HG02970 (cell line): ENCODE measurements at regions not wholly inside any gene's neighbourhood (a gene's known extent, or its start where the extent isn't known, plus 50 kb on each side); places are given as distances from the start of the nearest gene placed in this dataset.

Experiments used
- ATAC-seq: cut with Tn5 transposase; IDR thresholded peaks from one replicate; pipeline ENCODE4 v1.9.1; 2021; ENCODE audit warnings: mild to moderate bottlenecking, moderate library complexity, moderate number of reproducible peaks; ENCODE audit not compliant: unreplicated experiment, low FRiP score

DNA sequence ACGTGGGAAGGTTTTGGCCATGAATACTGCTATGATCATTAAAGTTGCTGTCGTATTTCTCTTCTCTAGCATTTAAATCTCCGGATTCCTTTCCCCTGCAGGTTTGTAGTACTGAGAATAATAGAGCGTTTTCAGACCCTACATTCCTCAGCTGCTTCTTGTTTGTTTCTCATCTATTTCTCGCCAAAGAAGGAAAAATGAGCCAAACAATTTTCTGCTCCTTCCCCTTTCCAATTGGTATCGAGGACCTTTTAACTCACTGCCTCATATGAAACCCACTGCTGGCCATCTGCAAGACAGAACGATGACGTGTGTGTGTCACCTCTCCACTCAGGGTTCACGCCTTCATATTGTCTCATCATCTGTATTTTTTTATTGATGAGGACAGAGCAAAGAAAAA lies 689.4 kb upstream of the WWC1 start:
- no peak for ATAC-seq

DNA sequence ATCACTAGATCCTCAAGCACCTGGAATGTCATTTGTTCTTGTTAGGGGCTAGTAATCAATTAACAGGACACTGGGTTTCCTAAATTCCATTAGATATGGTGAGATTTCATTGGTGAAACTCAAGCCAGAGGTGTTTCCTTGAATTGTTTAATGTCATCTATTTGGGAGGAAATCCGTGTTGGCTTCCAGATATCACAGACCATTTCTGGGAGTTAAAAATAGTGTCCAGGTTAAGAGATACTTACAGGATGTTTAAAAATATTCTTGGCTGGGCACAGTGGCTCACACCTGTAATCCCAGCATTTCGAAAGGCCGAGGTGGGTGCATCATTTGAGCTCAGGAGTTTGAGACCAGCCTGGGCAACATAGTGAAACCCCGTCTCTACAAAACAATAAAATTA lies 688.3 kb upstream of the WWC1 start:
- ATAC-seq: no peak

GRCh38 chr5:167608390-167609272 lies 682.8 kb upstream of the WWC1 start:
- ATAC-seq: no peak

DNA sequence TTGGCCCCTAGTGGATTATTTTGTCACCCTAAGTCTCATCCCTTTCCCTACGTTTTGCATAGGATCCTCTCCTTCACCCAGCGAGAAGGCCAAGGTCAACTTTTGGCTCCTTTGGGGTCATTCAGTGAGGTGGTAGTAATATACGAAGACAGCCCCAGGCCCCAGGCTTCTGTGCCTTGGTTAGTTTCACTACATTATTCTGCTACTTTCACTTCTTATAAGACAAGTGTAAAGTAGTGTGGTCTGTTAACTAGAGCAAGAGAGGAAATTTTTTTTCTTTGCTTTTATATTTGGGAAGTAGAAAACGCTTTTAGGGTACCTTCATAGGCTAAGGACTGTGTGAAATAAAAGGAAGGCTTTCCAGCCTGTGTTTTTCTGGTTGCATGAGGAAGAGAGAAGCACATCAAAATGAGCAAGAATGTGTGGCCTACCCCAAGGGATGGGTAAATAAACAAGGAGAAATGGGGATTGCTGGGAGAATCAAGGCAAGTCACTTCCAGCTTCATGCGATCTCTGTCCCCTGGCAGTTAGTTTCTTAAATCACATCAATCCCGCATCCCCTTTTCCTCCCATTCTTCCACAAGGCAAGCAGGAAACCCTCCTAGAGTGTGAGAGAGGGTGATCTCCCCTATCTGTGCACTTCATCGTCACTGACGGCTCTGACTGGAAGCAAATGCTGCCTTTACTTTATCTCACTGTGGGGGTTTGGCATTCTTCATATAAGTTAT lies 677.0 kb upstream of the WWC1 start:
- ATAC-seq: no peak

DNA sequence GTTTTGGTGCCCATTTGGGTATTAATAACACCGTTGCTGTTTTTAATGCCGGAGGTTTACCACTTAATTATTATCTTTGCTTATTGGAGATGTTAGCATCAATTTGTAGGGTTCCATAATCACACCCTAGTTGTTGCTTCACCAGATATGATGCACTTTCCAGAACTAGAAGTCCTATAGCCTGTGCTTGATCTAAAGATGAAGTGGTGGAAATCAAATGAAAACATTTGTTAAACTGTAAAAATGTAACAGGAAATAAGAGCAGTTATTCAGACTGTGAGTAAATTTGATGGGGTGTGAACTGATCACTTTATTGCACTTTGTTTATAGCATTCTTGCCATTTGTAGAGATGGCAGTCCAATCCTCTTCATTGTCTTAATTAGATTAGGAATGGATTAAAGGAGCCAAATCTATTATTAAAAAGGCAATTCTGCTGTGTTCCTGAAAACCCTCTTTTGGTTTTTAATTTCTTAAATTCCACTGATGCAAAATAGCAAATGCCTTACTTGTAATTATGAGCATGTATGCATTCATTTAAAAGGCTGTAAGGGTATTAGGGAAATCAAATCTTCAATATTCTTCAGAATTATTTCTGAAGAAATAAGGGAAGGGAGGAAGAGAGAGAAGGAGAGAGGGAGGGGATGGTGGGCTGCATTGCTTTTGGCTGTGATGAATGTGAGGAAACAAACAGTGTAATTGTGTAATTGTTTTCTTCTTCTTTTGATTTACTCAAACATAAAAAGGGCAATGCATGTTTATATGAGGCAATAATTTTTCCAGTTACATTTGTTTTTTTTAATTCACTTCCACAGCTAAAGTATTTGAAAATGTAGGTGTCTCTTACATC lies 675.2 kb upstream of the WWC1 start:
- ATAC-seq: no peak

GRCh38 chr5:167623354-167623753 lies 668.1 kb upstream of the WWC1 start:
- no peak for ATAC-seq

- no peak for ATAC-seq
These were observed 667.4 kb upstream of the WWC1 start for GRCh38 chr5:167624053-167624452.

DNA sequence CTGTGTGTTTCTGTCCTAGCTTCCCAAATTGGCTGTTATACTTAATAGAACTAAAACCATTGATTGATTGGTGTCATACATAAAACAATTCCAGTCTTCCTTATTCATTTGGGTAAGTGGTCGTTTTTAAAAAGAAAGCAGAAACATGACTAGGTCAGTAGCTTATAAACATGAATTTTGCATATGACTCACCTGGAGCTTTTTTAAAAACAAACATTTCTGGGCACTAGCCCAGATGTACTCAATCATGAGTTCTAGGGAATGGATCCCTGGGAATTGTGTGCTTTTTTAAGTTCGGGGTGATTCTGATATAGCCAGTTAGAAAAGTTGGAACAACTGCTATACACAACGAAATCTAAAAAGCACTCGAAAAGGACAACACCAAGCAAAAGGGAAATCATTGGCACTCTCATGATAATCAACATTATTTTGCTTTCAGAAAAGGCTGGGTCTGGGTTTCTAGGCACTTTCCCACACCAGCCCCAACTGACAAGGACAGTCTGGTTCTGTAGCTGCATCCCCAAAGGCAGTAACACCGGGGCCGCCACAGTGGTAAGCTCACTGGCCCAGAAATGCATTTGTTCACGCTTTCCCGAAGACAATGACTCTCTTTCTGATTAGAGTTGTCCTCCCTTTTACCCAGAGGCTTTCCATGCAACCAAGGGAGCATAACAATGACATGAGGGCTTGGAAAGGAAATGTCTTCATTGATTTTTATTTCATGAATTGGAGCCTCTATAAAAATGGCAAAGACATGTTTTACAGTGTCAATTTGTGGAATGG lies 664.9 kb upstream of the WWC1 start:
- ATAC-seq: no peak

- ATAC-seq: no peak
These were observed 661.8 kb upstream of the WWC1 start for GRCh38 chr5:167629634-167630033.

DNA sequence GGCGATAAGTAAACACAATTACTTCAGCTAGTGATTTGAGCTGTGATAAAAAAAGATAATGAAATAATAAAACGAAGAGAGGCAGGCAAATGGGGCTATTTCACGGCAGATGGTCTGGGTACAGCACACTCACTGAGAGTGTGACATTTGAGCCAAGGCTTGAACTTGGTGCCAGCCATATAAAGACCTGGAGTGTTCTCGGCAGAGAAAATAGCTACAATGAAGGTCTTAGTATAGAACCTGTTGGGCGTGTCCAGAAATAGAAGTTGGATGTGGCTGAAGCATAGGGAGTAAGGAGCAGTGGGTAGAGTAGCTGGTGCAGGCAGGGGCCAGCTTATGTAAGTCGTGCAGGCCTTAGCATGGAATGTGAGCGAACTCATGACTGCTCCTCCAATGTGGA lies 660.3 kb upstream of the WWC1 start:
- no peak for ATAC-seq

DNA sequence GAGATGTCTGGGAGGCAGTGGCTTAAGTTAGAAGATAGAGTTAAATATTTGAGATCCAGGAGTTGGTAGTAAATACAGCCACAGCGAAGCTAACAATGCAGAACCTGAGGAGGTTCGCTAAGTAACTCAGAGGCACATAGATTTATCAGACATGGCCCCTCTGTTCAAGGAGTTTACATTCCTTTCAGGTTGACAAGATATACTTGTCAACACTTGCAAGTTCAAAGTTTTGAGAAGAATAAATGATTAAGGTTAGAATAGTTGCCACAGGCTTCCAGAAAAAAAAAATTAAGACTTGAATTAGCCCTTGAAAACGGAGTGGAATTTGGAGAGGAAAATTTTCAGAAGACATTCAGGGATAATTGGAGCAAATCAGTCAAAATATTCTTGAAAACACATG lies 658.3 kb upstream of the WWC1 start:
- ATAC-seq: no peak

DNA sequence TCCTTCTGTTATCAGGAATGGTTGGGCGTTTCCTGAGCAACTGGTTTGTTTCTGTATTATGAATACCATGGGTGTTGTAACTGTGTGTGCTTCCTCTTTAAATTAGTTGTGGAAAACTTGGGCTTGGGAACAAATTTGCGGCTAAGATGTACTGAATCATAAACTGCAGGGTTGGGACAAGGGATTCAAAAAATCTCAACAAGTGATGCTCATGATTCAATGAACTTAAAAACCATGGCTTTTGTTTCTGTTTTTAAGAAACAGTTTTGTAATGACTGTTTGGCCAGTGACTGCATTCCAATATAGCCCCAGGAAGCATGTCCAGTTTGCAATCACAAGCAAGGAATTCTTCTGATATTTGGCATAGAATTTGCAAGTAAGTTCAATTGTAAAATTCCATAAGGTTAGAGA lies 657.5 kb upstream of the WWC1 start:
- no peak for ATAC-seq

DNA sequence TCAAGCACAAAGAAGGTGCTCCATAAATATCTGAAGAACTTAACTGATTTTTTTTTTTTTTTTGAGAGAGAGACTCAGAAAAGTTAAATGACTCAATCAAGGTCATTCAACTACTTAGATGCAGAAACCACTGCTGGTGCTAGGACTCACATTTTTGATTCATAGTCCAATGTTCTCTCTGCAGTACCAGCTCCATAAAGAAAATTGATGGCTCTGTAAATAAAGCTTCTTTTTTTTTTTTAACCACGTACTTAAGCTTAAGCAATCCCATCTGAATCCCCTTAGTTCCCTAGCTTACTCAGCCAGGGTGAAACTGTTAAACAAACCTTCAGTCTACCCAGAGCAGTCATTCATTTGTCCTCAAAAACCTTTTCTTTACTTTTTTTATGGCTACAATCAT lies 657.0 kb upstream of the WWC1 start:
- ATAC-seq: no peak

DNA sequence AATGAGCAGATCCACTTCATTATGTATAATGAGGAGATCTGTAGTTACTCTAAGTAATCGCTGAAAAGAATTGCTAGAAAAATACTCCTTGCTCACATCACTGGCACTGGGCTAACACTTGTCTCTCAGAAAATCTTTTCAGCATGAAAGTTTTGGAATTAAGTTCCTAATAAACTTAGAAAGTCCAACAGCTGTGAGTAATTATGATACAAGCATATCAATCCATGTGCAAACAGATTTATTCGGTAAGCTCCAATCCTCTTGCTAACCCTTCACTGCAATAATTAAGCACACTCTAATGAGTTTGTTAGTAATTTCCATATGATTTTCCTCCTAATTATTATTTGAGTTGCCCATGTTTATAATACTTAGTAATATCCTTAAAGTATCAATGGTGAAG lies 652.6 kb upstream of the WWC1 start:
- ATAC-seq: no peak

DNA sequence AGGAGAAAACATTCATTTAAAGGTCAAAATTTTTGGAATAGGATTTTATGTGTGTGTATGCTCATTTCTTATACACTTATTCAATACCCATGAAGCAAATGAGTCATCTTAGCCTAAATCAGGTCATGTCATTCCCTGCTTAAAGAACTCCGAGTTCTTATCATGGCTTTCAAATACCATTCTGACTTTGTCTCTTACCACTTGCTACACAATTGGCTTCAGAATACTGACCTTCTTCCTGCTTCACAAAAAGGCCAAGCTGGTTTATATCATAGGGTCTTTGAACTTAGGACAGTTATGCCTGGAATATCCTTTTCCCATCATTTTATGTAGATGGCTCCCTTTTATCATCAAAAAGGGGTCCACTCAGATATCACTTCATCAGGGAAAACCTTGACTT lies 652.2 kb upstream of the WWC1 start:
- no peak for ATAC-seq

DNA sequence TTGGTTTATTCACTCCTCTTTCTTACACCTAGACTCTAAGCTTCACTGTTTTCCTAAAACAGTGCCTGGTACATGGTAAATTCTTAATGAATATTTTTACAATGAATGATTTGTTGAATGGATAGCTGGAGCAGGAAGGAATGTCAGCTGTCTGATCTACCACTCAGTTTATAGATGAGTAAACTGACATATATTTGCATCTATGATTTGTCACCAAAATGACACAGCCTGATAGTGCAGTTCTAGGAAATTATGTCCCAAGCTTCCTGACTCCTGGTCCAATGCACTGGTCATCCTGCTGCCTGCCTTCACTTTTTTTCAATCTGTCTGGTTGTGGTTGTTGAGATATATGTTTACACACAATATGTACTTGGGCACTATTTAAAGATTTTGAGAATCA lies 651.7 kb upstream of the WWC1 start:
- ATAC-seq: no peak

DNA sequence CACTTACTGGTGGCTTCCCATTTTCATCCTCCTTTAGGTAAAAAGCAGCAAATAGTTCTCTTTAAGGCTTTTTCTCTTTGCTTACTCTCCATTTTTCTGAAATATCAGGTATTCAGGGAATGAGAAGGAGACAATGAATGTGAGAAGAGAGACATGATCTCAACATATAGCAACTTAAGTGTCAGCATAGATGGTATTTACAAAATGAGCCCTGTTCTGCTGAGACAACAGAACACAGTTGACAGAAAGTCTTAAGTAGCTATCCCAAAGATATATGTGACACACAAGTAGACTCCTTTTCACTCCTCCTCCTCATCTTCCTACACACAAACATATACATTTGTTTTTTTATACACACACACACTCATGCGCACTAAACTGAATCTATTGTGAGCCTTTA lies 649.3 kb upstream of the WWC1 start:
- ATAC-seq: no peak

DNA sequence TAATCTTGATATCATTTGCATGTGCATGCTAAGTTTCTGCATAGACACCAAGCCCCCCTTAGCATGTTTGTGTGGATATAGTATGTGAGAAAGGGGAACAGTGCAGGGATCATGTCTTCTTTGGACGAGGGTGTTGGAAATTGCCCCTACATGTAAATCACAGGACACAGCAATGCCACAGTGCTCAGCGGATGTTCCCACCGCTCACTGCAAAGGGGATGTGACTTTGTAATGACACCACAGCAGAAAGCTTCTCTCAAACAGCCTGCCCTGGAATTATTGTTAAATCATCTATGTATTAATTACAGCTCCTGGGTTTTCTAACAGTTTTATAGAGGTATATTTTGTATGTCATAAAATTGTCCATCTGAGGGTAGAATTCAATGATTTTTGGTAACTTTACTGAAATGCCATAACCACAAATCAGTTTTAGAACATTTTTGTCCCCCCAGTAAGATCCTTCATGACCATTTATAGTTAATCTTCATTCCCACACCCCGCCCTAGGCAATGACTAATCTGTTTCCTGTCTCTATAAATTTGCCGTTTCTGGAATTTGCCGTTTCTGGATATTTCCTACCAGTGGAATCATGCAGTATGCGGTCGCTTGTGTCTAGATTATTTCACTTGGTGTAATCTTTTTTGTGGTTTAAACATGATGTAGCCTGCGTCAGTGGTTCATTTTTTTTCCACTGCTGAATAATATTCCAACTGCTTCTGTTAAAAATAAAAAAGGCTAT lies 648.5 kb upstream of the WWC1 start:
- ATAC-seq: no peak

DNA sequence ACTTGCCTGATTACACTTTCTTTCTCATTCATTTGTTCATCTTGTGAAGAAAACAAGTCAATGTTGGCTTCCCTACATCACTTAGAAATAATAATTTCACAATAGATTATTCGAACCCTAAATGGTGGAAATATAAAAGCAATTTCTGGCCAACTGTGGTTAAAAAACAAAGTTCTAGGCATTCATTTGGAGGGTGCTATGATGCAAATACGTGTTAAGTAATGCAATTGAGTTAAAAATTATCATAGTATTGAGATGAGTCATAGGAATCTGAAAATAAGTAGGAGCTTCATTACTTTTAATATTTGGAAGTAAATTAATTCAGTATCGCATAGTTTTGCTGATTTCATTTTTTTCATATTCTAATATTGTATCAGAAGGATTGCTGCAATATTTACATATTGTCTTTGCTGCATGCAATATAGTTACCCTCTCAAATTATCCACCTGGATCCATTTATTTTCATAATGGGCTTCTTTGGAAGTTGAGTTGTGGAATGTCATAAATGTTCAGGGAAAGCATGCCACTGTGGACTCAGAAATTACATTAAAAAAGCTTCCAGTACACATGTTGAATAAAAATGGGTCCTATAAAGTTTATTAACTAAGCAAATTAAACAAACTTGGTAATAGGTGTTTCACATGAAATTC lies 647.7 kb upstream of the WWC1 start:
- ATAC-seq: no peak
